H9 (cell line): ENCODE measurements at regions not wholly inside any gene's neighbourhood (a gene's known extent, or its start where the extent isn't known, plus 50 kb on each side); places are given as distances from the start of the nearest gene placed in this dataset.

Source experiments
- DNase-seq: peaks from one replicate; pipeline ENCODE4 v3.0.0-alpha.2; 2017
- H2AFZ ChIP-seq: one replicate; pipeline ENCODE4 v1.6.1; 2013; ENCODE audit warnings: mild to moderate bottlenecking, low read length, control low read depth, moderate library complexity
- H2AK5ac ChIP-seq: 2 replicates; pipeline ENCODE4 v1.6.1; 2013; ENCODE audit warnings: low read length, control low read depth, mixed read lengths; ENCODE audit not compliant: insufficient read length
- H2BK120ac ChIP-seq: one replicate; pipeline ENCODE4 v1.6.1; 2013; ENCODE audit warnings: low read depth, mild to moderate bottlenecking, low read length, control low read depth, inconsistent platforms; ENCODE audit not compliant: poor library complexity, severe bottlenecking
- H2BK12ac ChIP-seq: 2 replicates; pipeline ENCODE4 v1.6.1; 2013; ENCODE audit warnings: low read length, control low read depth, mixed read lengths, low read depth; ENCODE audit not compliant: insufficient read length
- H2BK15ac ChIP-seq: 2 replicates; pipeline ENCODE4 v1.6.1; 2013; ENCODE audit warnings: low read depth, low read length, control low read depth
- H2BK20ac ChIP-seq: one replicate; pipeline ENCODE4 v1.6.1; 2013; ENCODE audit warnings: low read depth, mild to moderate bottlenecking, low read length, control low read depth, inconsistent platforms; ENCODE audit not compliant: poor library complexity, severe bottlenecking
- H2BK5ac ChIP-seq: 2 replicates; pipeline ENCODE4 v1.6.1; 2013; ENCODE audit warnings: low read length, control low read depth, mixed read lengths; ENCODE audit not compliant: insufficient read length
- H3K14ac ChIP-seq: 2 replicates; pipeline ENCODE4 v1.6.1; 2013; ENCODE audit warnings: low read length, control low read depth; ENCODE audit not compliant: insufficient read depth
- H3K18ac ChIP-seq: 2 replicates; pipeline ENCODE4 v1.6.1; 2013; ENCODE audit warnings: low read depth, mild to moderate bottlenecking, mixed read lengths, low read length, control low read depth; ENCODE audit not compliant: insufficient read length
- H3K23ac ChIP-seq: 2 replicates; pipeline ENCODE4 v1.6.1; 2013; ENCODE audit warnings: low read length, control low read depth, mixed read lengths, low read depth; ENCODE audit not compliant: insufficient read length
- H3K23me2 ChIP-seq: 2 replicates; pipeline ENCODE4 v1.6.1; 2013; ENCODE audit warnings: low read depth, mild to moderate bottlenecking, mixed read lengths, low read length, control low read depth; ENCODE audit not compliant: insufficient read length, poor library complexity, severe bottlenecking
- H3K27ac ChIP-seq: 2 replicates; pipeline ENCODE4 v1.5.1; 2013; ENCODE audit warnings: low read length, control low read depth, mixed read lengths, low read depth; ENCODE audit not compliant: insufficient read length
- H3K27me3 ChIP-seq: 2 replicates; pipeline ENCODE4 v1.6.1; 2013; ENCODE audit warnings: low read length, control low read depth, inconsistent platforms; ENCODE audit not compliant: insufficient read depth
- H3K4ac ChIP-seq: 2 replicates; pipeline ENCODE4 v1.6.1; 2013; ENCODE audit warnings: low read depth, mild to moderate bottlenecking, control low read depth, inconsistent platforms, low read length, moderate library complexity
- H3K4me1 ChIP-seq: 2 replicates; pipeline ENCODE4 v1.6.1; 2013; ENCODE audit warnings: low read length, control low read depth, inconsistent platforms; ENCODE audit not compliant: insufficient read depth
- H3K4me2 ChIP-seq: 2 replicates; pipeline ENCODE4 v1.6.1; 2013; ENCODE audit warnings: low read length, control low read depth, mixed read lengths; ENCODE audit not compliant: insufficient read length, insufficient read depth
- H3K56ac ChIP-seq: 2 replicates; pipeline ENCODE4 v1.6.1; 2013; ENCODE audit warnings: low read depth, mild to moderate bottlenecking, mixed read lengths, low read length, control low read depth; ENCODE audit not compliant: insufficient read length
- H3K79me1 ChIP-seq: 2 replicates; pipeline ENCODE4 v1.6.1; 2013; ENCODE audit warnings: low read depth, mild to moderate bottlenecking, moderate library complexity, low read length, control low read depth, inconsistent platforms; ENCODE audit not compliant: insufficient read depth, poor library complexity, severe bottlenecking
- H3K79me2 ChIP-seq: 2 replicates; pipeline ENCODE4 v1.6.1; 2013; ENCODE audit warnings: low read length, control low read depth, inconsistent platforms; ENCODE audit not compliant: insufficient read depth
- H3K9ac ChIP-seq: 2 replicates; pipeline ENCODE4 v1.6.1; 2013; ENCODE audit warnings: low read length, control low read depth, mixed read lengths; ENCODE audit not compliant: insufficient read length; ENCODE audit errors: extremely low read depth
- H3K9me3 ChIP-seq: one replicate; pipeline ENCODE4 v1.6.1; 2013; ENCODE audit warnings: low read depth, low read length, inconsistent platforms; ENCODE audit not compliant: control insufficient read depth
- H3T11ph ChIP-seq: one replicate; pipeline ENCODE4 v1.6.1; 2013; ENCODE audit warnings: mild to moderate bottlenecking, low read length, control low read depth, inconsistent platforms
- H4K20me1 ChIP-seq: one replicate; pipeline ENCODE4 v1.6.1; 2013; ENCODE audit not compliant: control insufficient read depth, insufficient read length, insufficient read depth
- H4K5ac ChIP-seq: 2 replicates; pipeline ENCODE4 v1.6.1; 2013; ENCODE audit warnings: low read depth, mild to moderate bottlenecking, mixed read lengths, low read length, control low read depth; ENCODE audit not compliant: insufficient read length
- H4K8ac ChIP-seq: replicated peaks from 2 replicates; pipeline ENCODE4 v1.6.1; 2013; ENCODE audit warnings: low read length, control low read depth, mixed read lengths, low read depth; ENCODE audit not compliant: insufficient read length
- H4K91ac ChIP-seq: 2 replicates; pipeline ENCODE4 v1.6.1; 2013; ENCODE audit warnings: low read depth, mild to moderate bottlenecking, moderate library complexity, mixed read lengths, low read length, control low read depth; ENCODE audit not compliant: insufficient read length
- H3K27ac Mint-ChIP-seq, 3 experiments: 2 replicates in 2 of 3; 3 replicates in 1 of 3; pipeline ENCODE4 v1.8.0; 2020 to 2021; ENCODE audit warnings: mixed read lengths in 3 of 3, mild to moderate bottlenecking in 1 of 3, moderate library complexity in 1 of 3
- H3K27me3 Mint-ChIP-seq: 2 replicates; pipeline ENCODE4 v1.8.0; 2021; ENCODE audit warnings: low read depth, mild to moderate bottlenecking, moderate library complexity, mixed read lengths
- H3K36me3 Mint-ChIP-seq, 3 experiments: 2 replicates in 2 of 3; 3 replicates in 1 of 3; pipeline ENCODE4 v1.8.0; 2020 to 2021; ENCODE audit warnings: low read depth in 3 of 3, mixed read lengths in 3 of 3; ENCODE audit not compliant: insufficient read depth in 1 of 3
- H3K4me1 Mint-ChIP-seq, 2 experiments: 2 replicates each; pipeline ENCODE4 v1.8.0; 2020; ENCODE audit warnings: mixed read lengths in 2 of 2
- H3K4me3 Mint-ChIP-seq, 2 experiments: 2 replicates in 1 of 2; 3 replicates in 1 of 2; pipeline ENCODE4 v1.8.0; 2020 to 2021; ENCODE audit warnings: mild to moderate bottlenecking in 2 of 2, mixed read lengths in 2 of 2, moderate library complexity in 1 of 2
- H3K9me3 Mint-ChIP-seq, 2 experiments: 2 replicates in 1 of 2; 3 replicates in 1 of 2; pipeline ENCODE4 v1.8.0; 2020; ENCODE audit warnings: mild to moderate bottlenecking in 2 of 2, mixed read lengths in 2 of 2, moderate library complexity in 1 of 2
- CTCF ChIP-seq: fragments of 200-600 bp; sonication (generic); conservative IDR thresholded peaks from 3 replicates; pipeline ENCODE4 v1.8.0; 2021; ENCODE audit warnings: antibody characterized with exemption, mild to moderate bottlenecking
- WGBS: extraction: QIAGEN DNeasy Blood & Tissue Kit; methylation state at CpG from one replicate; pipeline ENCODE4 v1.1.7; 2013; ENCODE audit warnings: missing lambda C conversion rate, low lambda C conversion rate, mixed read lengths; ENCODE audit not compliant: insufficient read length; ENCODE audit errors: extremely low coverage; 5-methylcytosine and 5-hydroxymethylcytosine counted together

GRCh38 chr17:71331754-71332325 lies 789.0 kb upstream of the SOX9 start:
- no peak overlapping the region for H3K27ac ChIP-seq
- no peaks in the 10 kb centered on the region for H3K79me1 ChIP-seq
- no peak overlapping the region for H4K5ac ChIP-seq
- Mint-ChIP-seq H3K27ac (no peak overlapping the region), H3K4me1 (peaks cover 14 to 16% of the 10 kb centered on the region in 2 experiments), H3K4me3 (no peak overlapping the region), H3K36me3 (no peaks in the 10 kb centered on the region), H3K27me3 (no peaks in the 10 kb centered on the region), H3K9me3 (no peaks in the 10 kb centered on the region)
- H3K23me2 ChIP-seq, result no peaks in the 10 kb centered on the region
- H3K9me3 ChIP-seq, result no peaks in the 10 kb centered on the region
- no peak overlapping the region for H2BK15ac ChIP-seq
- no CpG with 5 or more reads among the region's 5 CpGs for WGBS
- no peak overlapping the region for H3K23ac ChIP-seq
- H4K20me1 ChIP-seq, result no peaks in the 10 kb centered on the region
- no peak overlapping the region for H2BK12ac ChIP-seq
- H3K9ac ChIP-seq, result no peak overlapping the region
- no peak overlapping the region for H2BK120ac ChIP-seq
- no peak overlapping the region for H2BK5ac ChIP-seq
- H2AFZ ChIP-seq, result no peak overlapping the region
- no peak overlapping the region for H3T11ph ChIP-seq
- no peak overlapping the region for H3K4me2 ChIP-seq
- H4K8ac ChIP-seq, result no peak overlapping the region
- no peak overlapping the region for H4K91ac ChIP-seq
- H3K14ac ChIP-seq, result no peak overlapping the region
- H2AK5ac ChIP-seq, result no peak overlapping the region
- H3K79me2 ChIP-seq, result no peaks in the 10 kb centered on the region
- no peak for DNase-seq
- no peak overlapping the region for H3K18ac ChIP-seq
- TF ChIP-seq CTCF, result no peak
- H3K4me1 ChIP-seq, result no peaks in the 10 kb centered on the region; the same call in 1 of the 2 replicates
- H3K56ac ChIP-seq, result no peak overlapping the region
- H3K4ac ChIP-seq, result no peak overlapping the region
- no peak overlapping the region for H2BK20ac ChIP-seq
- no peaks in the 10 kb centered on the region for H3K27me3 ChIP-seq
